NB4 (cell line): ENCODE measurements at regions not wholly inside any gene's neighbourhood (a gene's known extent, or its start where the extent isn't known, plus 50 kb on each side); places are given as distances from the start of the nearest gene placed in this dataset.

Experiments used
- DNase-seq: peaks from one replicate; pipeline ENCODE4 v3.0.0; 2010; ENCODE audit warnings: low read depth
- H3K4me3 ChIP-seq: one replicate; pipeline ENCODE4 v1.5.1; 2011; ENCODE audit warnings: mild to moderate bottlenecking, low read depth, low read length, moderate library complexity
- MYC ChIP-seq: IDR thresholded peaks from 2 replicates; pipeline ENCODE4 v1.6.1; 2011; ENCODE audit warnings: low read depth, low read length
- POLR2A ChIP-seq: IDR thresholded peaks from 2 replicates; pipeline ENCODE4 v1.6.1; 2011; ENCODE audit warnings: mild to moderate bottlenecking; ENCODE audit not compliant: insufficient read length; ENCODE audit errors: extremely low read depth
- TF ChIP-seq, protein P1 (sequence below): IDR thresholded peaks from one replicate; pipeline ENCODE4 v1.5.1; 2012; ENCODE audit warnings: low read depth, low read length
- TF ChIP-seq, protein P2 (sequence below): IDR thresholded peaks from 2 replicates; pipeline ENCODE4 v1.6.1; 2011; ENCODE audit warnings: low read depth, low read length

DNA sequence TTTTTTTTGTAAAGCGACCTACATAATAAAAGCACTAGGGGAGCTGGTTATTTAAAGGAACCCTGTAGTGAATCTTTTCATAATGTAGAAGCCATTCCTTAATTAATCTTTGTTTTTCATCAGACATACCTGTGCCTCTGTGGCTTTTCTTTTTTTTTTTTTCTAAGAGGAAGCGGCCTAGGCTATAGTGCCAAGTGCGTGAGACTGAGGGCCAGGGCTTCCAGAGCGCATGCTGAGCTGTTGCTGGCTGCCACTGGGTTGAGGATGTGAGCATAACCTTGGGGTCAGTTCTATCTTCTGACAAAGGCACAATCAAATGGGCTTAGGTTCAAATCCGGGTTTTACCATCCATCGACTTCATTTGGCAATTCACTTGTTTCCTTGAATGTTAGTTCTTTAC, 103.7 kb downstream of the NEUROD6 start:
- H3K4me3 ChIP-seq: no peak overlapping the region
- TF ChIP-seq, protein P1, sequence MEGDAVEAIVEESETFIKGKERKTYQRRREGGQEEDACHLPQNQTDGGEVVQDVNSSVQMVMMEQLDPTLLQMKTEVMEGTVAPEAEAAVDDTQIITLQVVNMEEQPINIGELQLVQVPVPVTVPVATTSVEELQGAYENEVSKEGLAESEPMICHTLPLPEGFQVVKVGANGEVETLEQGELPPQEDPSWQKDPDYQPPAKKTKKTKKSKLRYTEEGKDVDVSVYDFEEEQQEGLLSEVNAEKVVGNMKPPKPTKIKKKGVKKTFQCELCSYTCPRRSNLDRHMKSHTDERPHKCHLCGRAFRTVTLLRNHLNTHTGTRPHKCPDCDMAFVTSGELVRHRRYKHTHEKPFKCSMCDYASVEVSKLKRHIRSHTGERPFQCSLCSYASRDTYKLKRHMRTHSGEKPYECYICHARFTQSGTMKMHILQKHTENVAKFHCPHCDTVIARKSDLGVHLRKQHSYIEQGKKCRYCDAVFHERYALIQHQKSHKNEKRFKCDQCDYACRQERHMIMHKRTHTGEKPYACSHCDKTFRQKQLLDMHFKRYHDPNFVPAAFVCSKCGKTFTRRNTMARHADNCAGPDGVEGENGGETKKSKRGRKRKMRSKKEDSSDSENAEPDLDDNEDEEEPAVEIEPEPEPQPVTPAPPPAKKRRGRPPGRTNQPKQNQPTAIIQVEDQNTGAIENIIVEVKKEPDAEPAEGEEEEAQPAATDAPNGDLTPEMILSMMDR: no peak
- no peak for DNase-seq

DNA sequence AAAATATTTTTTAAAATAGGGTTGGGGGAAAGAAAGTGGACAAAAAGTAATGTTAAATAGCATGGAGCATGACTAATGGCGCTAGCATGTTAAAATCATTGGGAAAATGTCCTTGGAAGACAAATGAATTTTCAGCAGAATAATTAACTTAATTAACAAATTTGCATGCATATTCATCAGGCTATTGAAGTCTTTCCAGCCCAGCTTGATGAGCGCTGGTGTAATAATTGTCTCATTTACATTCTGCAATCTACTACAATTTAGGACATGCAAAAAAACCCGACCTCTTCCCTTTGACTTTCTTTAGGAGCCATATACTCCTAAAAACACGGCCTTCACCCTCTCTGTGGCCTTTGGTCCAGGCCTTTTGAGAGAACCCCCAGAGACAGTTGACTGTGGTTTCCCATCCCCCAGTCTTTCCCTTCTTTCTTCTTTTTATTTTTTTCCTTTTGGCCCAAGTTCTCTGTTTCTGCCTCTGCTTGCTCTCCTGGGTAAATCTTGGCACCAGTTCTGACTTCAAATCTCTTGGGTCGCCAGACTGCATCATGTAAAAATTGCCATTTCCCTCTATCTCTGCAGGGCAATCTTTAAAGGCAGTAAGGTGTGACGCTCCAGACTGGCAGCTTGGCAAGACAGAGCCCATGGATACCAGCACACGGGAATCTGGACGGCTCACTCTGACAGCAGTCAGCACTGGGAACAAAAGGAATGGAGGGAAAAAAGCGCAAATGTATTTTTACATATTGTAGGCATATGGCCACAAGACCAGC, 105.5 kb downstream of the NEUROD6 start:
- H3K4me3 ChIP-seq: no peak overlapping the region
- no peak for DNase-seq
- TF ChIP-seq, protein P2, sequence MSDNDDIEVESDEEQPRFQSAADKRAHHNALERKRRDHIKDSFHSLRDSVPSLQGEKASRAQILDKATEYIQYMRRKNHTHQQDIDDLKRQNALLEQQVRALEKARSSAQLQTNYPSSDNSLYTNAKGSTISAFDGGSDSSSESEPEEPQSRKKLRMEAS: no peak
- TF ChIP-seq, protein P1: no peak
- TF ChIP-seq POLR2A (no peak), MYC (no peak)

DNA sequence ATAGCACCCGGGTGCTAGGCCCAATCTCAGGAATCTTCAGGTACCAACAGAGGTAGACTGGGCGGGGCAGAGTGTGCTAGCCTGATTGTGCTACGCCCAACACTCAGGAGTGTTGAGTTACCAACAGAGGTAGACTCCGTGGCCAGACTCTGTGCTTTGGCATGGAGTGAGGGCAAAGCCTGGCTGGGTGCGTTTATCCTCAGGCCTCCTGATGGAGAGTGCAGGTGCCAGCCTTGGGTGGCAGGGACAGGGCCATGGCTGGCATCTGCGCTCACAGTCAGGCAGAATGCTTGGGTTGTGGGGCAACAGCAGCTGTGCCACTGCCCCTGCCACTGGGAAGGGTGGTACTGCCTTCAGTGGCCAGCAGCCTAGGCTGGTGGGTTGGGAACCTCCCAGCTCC, 111.6 kb downstream of the NEUROD6 start:
- TF ChIP-seq MYC (no peak), POLR2A (no peak)
- TF ChIP-seq, protein P2: no peak
- TF ChIP-seq, protein P1: no peak
- no peak for DNase-seq
- no peak overlapping the region for H3K4me3 ChIP-seq

DNA sequence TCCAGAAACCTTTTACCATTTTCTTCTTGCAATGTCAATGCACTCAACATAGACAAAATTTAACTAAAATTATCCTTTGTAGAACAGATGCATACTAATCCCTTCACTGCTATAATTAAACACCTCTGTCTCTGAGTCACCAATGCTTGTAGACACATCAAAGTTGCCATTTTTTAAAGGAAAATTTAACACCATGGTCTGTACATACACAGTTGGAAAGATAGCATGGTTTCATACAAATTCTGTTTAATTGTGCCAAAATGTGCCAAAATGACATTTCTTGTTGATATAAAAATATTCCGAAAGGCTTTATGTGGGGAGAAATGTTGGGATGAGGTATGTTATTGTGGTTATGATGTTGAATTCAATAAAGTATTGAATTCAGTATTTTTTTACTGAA, 125.8 kb downstream of the NEUROD6 start:
- no peak overlapping the region for H3K4me3 ChIP-seq
- DNase-seq: no peak
- TF ChIP-seq MYC: no peak

DNA sequence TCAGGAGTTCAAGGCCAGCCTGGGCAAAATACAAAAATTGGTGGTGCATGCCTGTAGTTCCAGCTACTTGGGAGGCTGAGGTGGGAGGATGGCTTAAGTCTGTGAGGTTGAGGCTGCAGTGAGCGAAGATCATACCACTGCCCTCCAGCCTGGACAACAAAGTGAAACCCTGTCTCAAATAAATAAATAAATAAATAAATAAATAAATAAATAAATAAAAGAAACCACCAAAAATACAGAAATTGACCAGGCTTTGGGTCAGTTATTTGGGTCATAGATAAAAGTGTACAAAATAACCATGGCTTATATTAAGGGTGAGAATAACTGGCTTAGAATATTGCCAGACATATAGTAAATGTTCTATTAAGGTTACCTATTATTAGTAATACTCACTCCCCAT, 129.2 kb downstream of the NEUROD6 start:
- TF ChIP-seq MYC: no peak
- TF ChIP-seq, protein P2: no peak
- no peak for TF ChIP-seq POLR2A
- TF ChIP-seq, protein P1: no peak
- H3K4me3 ChIP-seq: no peak overlapping the region
- DNase-seq: no peak

DNA sequence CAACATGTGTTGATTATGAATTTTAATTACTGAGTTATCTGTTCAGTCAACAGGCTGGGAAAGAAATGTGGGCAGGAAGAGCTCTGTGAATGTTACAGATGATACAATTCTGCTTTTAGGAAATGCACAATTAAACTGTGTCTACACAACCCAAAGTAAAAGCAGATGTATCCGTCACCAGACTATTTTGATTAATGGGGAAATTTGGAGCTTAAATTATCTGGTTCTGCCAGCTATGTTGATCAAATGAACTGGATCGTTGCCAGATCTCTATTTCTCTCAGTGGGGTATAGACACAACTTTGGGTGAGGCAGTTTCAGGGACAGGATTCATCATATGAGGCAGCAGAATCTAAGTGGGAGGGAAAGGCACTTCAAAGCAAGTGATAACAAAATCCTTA, 136.5 kb downstream of the NEUROD6 start:
- no peak for TF ChIP-seq MYC
- H3K4me3 ChIP-seq: no peak overlapping the region
- no peak for DNase-seq

DNA sequence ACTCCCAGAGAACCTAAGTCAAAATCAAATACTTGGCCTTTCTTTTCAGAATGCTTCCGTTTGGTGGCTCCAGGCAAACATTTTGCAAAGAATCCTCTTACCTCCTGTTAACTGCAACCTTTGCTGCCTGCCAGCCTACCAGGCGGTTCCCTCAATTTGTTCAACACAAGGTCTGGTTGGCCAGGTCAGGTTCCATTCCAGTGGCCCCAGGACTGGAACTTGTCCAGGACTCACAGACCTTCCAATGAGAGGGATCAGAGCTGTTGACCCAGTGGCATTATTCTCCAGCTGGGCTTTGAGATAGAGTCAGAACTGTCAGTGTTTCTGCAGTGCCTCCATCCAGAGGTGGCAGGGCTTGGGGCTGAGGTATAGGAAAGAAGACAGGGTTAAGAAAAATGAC, 137.0 kb downstream of the NEUROD6 start:
- no peak for DNase-seq
- H3K4me3 ChIP-seq: no peak overlapping the region
- TF ChIP-seq, protein P2: no peak
- TF ChIP-seq POLR2A (no peak), MYC (no peak)
- TF ChIP-seq, protein P1: no peak
